HG02588 (cell line): ENCODE measurements at regions not wholly inside any gene's neighbourhood (a gene's known extent, or its start where the extent isn't known, plus 50 kb on each side); places are given as distances from the start of the nearest gene placed in this dataset.

Source experiments
- ATAC-seq: cut with Tn5 transposase; IDR thresholded peaks from one replicate; pipeline ENCODE4 v1.9.1; 2021; ENCODE audit warnings: mild to moderate bottlenecking, moderate library complexity; ENCODE audit not compliant: unreplicated experiment

DNA sequence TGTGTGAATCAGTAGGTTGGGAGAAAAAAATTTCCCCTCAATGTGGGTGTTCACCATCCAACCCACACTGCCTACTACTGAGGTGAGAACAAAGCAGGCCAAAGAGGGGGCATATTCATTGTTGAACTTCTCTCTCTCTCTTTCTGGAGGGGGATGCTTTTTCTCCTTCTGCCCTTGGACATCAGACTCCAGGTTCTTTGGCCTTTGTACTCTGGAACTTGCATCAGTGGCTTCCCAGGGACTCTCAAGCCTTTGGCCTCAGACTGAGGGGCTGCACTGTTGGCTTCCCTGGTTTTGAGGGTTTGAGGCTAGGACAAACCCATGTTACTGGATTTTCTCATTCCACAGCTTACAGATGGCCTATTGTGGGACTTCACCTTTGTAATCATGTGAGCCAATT, 417.2 kb downstream of the ELAVL2 start:
- no peak for ATAC-seq

DNA sequence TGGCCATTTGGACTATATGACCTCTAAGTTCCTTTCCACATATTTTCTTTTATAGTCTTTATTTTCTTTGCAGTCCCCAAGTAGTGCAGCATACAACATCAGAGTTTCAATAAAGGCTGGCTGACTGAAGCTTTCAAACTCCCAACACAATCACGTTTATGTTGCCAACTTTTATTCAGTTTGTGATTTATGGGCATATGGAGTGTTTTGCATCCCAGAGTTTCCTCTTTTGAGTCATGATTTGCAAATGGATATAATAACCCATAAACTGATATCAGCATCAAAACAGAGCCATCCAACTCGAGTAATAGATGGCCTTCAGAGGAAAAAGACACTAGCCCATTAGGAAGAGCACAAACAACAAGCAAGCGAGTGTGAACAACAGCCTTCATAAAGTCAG, 414.0 kb downstream of the ELAVL2 start:
- ATAC-seq = no peak

DNA sequence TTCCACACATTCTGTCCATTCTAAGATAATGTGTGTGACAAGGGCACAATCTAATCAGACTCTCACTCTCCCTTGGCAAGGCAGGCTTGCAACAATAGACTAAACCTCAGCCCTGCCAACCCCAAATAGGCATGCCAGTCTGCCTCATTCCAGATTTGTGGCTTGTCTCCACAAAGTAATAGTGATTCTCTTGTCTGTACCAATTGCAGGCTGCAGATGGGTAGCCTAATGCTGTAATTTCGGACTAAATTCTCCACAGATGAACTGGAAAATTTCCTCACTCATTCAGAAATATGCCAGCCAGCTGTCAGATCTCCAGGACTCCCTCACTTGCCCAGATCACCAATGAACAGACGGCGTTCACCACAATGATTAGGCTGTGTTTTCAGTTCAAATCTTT, 413.6 kb downstream of the ELAVL2 start:
- no peak for ATAC-seq

- no peak for ATAC-seq
Measured at GRCh38 chr9:23413541-23413940, 412.5 kb downstream of the ELAVL2 start.

GRCh38 chr9:23423999-23424398, 402.0 kb downstream of the ELAVL2 start:
- no peak for ATAC-seq

GRCh38 chr9:23426144-23426543, 399.9 kb downstream of the ELAVL2 start:
- ATAC-seq = no peak

DNA sequence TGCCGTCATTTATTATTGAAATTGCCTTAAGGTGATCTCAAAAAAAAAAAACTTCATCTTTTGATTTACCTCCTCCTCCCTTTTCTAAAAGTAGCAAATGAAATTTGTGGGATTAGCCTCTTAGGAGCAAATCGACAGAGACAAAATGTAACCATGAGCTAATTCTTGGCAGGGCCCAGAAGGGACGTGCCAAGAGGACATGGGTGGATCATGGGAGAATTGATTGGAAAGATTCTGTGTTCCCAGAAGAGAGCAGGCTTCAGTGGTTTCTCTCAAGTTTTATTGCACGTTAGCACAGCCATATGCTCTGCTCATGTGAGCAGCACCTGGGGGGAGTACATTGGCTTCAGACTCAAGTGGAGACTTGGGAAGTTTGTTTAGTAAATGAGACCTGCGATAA, 394.6 kb downstream of the ELAVL2 start:
- no peak for ATAC-seq

- no peak for ATAC-seq
Measured at GRCh38 chr9:23434654-23435053, 391.4 kb downstream of the ELAVL2 start.

DNA sequence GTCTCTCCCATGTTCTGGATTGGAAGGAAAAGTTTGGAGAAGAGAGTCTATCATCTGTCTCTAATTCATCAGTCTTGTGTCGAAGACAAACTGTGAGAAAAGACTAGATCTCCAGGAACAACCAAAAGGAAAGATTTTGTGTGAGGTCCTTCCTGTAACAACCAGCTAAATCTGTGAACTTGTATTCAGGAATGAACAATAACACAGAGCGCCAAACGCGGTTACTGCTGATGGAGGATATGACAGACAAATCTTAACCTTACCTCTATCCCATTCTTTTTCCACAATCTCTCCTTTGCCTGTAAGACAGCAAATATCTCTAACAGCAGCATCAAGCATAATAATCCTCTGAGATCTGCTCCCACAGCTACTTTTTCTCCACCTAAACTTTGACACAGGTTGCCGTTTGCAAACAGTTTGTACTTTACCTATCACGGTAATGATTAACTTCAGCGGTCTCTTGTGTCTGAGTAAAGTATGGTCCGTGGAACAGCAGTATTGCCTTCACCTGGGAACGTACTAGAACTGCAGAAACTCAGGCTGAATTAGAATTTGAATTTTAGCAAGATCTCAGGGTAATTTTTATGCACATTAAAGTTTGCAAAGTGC, 387.6 kb downstream of the ELAVL2 start:
- no peak for ATAC-seq

- no peak for ATAC-seq
Measured at GRCh38 chr9:23441275-23441674, 384.8 kb downstream of the ELAVL2 start.

- ATAC-seq = no peak
Measured at GRCh38 chr9:23444658-23445057, 381.4 kb downstream of the ELAVL2 start.

- ATAC-seq = no peak
Measured at GRCh38 chr9:23447166-23447565, 378.9 kb downstream of the ELAVL2 start.

DNA sequence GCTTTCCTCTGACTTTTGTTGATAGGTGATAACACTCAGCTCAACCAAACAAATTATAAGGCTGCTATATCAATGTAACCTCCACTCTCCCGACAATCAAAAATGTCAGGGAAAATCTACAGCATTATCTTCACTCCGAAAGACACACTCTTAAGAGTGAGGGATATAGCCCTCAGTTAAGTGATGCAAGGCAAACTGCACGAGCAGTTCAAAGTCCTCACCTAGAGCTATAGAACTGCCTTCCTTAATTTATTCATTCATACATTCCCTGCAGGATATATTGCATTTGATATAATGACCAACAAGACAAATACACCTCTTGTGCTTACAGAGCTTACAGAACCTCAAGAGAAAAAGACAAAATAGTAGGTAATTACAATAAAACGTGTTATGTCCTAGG, 378.1 kb downstream of the ELAVL2 start:
- ATAC-seq = no peak

DNA sequence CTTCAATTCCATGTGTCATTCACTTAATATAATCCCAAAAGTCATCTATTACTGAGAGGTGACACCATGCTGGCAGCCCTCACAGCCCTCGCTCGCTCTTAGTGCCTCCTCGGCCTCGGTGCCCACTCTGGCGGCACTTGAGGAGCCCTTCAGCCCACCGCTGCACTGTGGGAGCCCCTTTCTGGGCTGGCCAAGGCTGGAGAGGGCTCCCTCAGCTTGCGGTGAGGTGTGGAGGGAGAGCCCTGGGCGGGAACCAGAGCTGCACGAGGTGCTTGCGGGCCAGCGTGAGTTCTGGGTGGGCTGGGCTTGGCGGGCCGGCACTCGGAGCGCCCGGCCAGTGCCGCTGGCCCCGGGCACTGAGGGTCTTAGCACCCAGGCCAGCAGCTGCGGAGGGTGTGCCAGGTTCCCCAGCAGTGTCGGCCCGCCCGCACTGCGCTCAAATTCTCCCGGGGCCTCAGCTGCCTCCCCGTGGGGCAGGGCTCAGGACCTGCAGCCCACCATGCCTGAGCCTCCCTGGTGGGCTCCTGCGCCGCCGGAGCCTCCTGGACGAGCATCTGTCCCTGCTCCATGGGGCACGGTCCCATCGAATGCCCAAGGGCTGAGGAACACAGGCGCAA, 374.1 kb downstream of the ELAVL2 start:
- ATAC-seq = no peak

DNA sequence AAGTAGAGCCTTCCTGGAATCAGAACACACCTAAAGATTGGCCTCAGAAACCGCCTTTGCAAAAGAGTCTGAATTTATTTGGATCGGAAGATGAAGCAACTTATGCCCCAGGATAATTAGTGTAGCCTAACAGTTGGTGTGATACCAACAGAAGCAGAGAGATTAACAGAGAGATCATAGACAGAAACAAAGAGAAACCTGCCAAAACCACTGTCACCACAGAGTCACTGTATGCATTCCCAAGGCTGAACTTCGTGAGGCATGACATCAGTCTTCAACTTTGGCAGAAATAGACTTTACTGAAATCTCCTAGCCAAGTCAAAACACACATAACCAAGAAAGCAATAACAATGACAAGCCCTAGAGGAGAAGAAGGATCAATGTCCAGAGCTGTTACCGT, 361.8 kb downstream of the ELAVL2 start:
- ATAC-seq = no peak

- no peak for ATAC-seq
Measured at GRCh38 chr9:23467276-23467675, 358.8 kb downstream of the ELAVL2 start.

- no peak for ATAC-seq
Measured at GRCh38 chr9:23477908-23478307, 348.1 kb downstream of the ELAVL2 start.

GRCh38 chr9:23483566-23483965, 342.5 kb downstream of the ELAVL2 start:
- no peak for ATAC-seq

DNA sequence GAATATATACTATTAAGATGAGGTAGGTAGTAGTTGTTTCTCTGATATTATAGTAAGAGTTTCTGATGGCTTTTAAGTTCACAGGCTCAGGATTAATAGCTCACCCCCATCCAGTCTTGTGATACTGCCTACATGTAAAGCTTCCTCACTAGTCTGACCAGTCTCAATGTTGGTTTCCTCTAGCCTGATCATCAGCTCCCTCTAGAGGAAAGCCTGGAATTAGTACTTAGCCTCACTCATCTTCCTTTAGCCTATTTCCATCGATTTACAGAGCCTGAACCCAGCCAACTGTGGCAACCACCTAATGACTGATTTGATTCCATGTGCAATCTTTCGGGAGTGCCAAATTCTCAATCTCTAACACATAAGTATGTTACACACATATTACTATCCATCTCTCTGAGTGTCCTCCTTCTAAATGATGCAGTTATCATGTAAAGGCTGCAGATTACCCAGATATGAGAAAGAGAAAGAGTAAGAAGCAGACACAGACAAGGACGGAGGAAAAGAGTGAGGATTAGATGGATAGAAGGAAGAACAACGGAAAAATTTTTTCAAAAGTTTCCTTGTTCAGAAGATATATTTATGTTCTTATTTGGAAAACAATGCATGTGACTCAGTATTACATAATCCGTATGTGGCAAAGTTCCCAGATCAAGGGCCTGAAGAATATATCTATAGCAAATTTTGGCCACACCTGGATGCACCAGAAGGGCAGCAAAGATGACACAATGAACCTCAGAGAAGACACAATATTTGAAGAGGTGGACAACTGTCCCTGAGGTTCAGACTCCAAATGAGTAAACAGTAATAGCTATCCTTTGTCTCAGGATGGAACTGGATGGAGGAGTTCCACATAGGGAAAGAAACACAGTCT, 333.7 kb downstream of the ELAVL2 start:
- no peak for ATAC-seq

DNA sequence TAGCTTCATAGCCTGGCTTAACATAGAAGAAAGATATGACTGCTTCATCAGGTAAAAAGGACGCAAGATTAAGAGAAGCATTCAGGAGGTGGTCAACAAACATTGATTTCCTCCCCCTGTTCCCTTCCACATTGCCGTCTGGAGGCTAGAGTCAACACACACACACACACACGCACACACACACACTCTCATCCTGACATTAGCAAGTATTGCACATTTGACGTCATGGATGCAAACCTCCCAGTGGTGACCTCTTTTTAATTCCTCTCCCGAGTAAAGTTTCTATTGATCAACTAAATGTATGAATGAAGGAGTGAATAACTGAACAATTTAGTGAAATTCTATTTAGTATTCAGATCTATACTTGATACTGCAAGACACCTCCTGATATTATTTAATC, 332.8 kb downstream of the ELAVL2 start:
- no peak for ATAC-seq

DNA sequence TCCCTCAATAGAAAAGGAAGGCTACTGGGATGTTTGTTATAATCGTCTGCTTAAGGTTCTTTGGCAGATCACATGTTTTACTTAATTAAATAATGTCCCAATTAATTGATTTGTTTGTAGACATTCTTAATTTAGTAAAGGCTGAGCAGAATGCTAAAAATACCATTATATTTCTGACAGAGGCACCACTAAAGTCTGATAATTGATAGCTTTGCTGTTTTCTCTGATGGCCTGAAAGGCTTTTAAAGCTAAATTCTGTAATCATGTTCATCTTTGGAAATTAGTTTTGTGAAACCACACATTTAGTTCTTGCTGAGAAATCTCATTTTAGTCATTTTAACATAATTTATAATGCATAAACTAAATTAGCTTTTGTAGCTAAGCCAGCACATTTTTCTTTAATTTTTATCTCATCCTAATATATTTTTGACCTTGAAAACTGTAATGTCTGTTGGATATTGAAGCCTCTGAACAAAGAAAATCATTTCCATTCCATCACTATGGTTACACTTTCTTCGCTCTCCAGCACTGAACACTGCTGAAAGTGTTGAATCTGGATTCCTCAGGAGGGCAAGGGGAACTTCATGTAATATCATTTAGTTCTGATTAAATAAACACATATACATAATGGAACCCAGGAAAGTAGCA, 329.4 kb downstream of the ELAVL2 start:
- no peak for ATAC-seq

DNA sequence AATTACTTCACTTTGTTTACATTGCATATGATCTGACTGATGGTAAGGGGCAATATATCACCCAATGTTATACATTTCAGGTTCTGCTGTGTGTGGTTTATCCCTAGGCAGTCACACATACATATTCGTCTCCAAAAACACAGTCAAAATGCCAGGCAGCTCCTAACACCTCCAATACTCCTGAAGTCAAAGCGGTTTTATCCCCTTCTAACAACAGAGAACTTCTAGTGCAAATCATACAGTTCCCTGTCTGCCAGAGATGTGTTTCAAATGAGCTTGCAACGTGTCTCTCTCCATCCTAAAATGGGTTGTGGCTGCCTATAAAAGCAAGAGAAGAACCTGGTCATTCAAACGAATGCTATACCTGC, 328.9 kb downstream of the ELAVL2 start:
- ATAC-seq = no peak
